OCI-M1 (cell line): ENCODE measurements at regions not wholly inside any gene's neighbourhood (a gene's known extent, or its start where the extent isn't known, plus 50 kb on each side); places are given as distances from the start of the nearest gene placed in this dataset.

Experiments
- DNase-seq: peaks from one replicate; lab custom pipeline; 2025; lab: John Stamatoyannopoulos, UW

- DNase-seq: no peak
These were observed 288.4 kb downstream of the BCOR start for GRCh38 chrX:39809331-39809730.

GRCh38 chrX:39810901-39811300, 286.9 kb downstream of the BCOR start:
- no peak for DNase-seq

GRCh38 chrX:39811376-39811775, 286.4 kb downstream of the BCOR start:
- no peak for DNase-seq

- DNase-seq: no peak
These were observed 284.0 kb downstream of the BCOR start for GRCh38 chrX:39813631-39814277.

GRCh38 chrX:39814391-39814790, 283.4 kb downstream of the BCOR start:
- peak; percentile 59 for DNase-seq

GRCh38 chrX:39815631-39816030, 282.1 kb downstream of the BCOR start:
- peak; percentile 63 for DNase-seq

GRCh38 chrX:39816871-39817731, 280.7 kb downstream of the BCOR start:
- DNase-seq: peak; percentile 66

GRCh38 chrX:39817754-39818470, 279.8 kb downstream of the BCOR start:
- DNase-seq: no peak

- DNase-seq: no peak
These were observed 279.0 kb downstream of the BCOR start for GRCh38 chrX:39818750-39819149.

GRCh38 chrX:39819921-39820849, 277.6 kb downstream of the BCOR start:
- no peak for DNase-seq

GRCh38 chrX:39820938-39821708, 276.6 kb downstream of the BCOR start:
- no peak for DNase-seq

GRCh38 chrX:39821709-39822095, 276.1 kb downstream of the BCOR start:
- no peak for DNase-seq

GRCh38 chrX:39822133-39822748, 275.5 kb downstream of the BCOR start:
- DNase-seq: no peak

- DNase-seq: no peak
These were observed 274.3 kb downstream of the BCOR start for GRCh38 chrX:39823424-39823823.

GRCh38 chrX:39823854-39824253, 273.9 kb downstream of the BCOR start:
- DNase-seq: no peak

- no peak for DNase-seq
These were observed 270.8 kb downstream of the BCOR start for GRCh38 chrX:39826813-39827543.

GRCh38 chrX:39827951-39828350, 269.8 kb downstream of the BCOR start:
- no peak for DNase-seq

GRCh38 chrX:39828971-39829370, 268.8 kb downstream of the BCOR start:
- no peak for DNase-seq

GRCh38 chrX:39829965-39830364, 267.8 kb downstream of the BCOR start:
- no peak for DNase-seq

- no peak for DNase-seq
These were observed 267.3 kb downstream of the BCOR start for GRCh38 chrX:39830414-39830813.
